GM19372 (cell line): ENCODE measurements at regions not wholly inside any gene's neighbourhood (a gene's known extent, or its start where the extent isn't known, plus 50 kb on each side); places are given as distances from the start of the nearest gene placed in this dataset.

Source experiments
- ATAC-seq: cut with Tn5 transposase; IDR thresholded peaks from one replicate; pipeline ENCODE4 v1.9.1; 2021; ENCODE audit warnings: mild to moderate bottlenecking, low read depth, moderate library complexity; ENCODE audit not compliant: unreplicated experiment

- ATAC-seq: no peak
Measured at GRCh38 chr2:4530231-4530630, 826.9 kb downstream of the DCDC2C start.

- no peak for ATAC-seq
Measured at GRCh38 chr2:4533806-4534205, 830.4 kb downstream of the DCDC2C start.

- ATAC-seq: no peak
Measured at GRCh38 chr2:4539121-4539520, 835.7 kb downstream of the DCDC2C start.

- ATAC-seq: no peak
Measured at GRCh38 chr2:4549666-4550210, 846.4 kb downstream of the DCDC2C start.

- ATAC-seq: no peak
Measured at GRCh38 chr2:4551691-4552474, 848.5 kb downstream of the DCDC2C start.

- ATAC-seq: no peak
Measured at GRCh38 chr2:4553241-4553640, 849.9 kb downstream of the DCDC2C start.

GRCh38 chr2:4556135-4556896, 852.9 kb downstream of the DCDC2C start:
- no peak for ATAC-seq

- no peak for ATAC-seq
Measured at GRCh38 chr2:4561196-4561595, 857.8 kb downstream of the DCDC2C start.

- no peak for ATAC-seq
Measured at GRCh38 chr2:4576075-4576474, 872.7 kb downstream of the DCDC2C start.

- no peak for ATAC-seq
Measured at GRCh38 chr2:4579977-4580376, 876.6 kb downstream of the DCDC2C start.

GRCh38 chr2:4585057-4585635, 881.8 kb downstream of the DCDC2C start:
- no peak for ATAC-seq

GRCh38 chr2:4588606-4589005, 885.2 kb downstream of the DCDC2C start:
- no peak for ATAC-seq

GRCh38 chr2:4591261-4591660, 887.9 kb downstream of the DCDC2C start:
- ATAC-seq: no peak

GRCh38 chr2:4597400-4597799, 894.0 kb downstream of the DCDC2C start:
- no peak for ATAC-seq

- ATAC-seq: no peak
Measured at GRCh38 chr2:4604767-4605166, 901.4 kb downstream of the DCDC2C start.

- ATAC-seq: no peak
Measured at GRCh38 chr2:4618141-4618540, 914.8 kb downstream of the DCDC2C start.

GRCh38 chr2:4618630-4619228, 915.4 kb downstream of the DCDC2C start:
- ATAC-seq: no peak

GRCh38 chr2:4628998-4629501, 925.7 kb downstream of the DCDC2C start:
- no peak for ATAC-seq

GRCh38 chr2:4635289-4635688, 931.9 kb downstream of the DCDC2C start:
- ATAC-seq: no peak

GRCh38 chr2:4653991-4654390, 950.6 kb downstream of the DCDC2C start:
- no peak for ATAC-seq

GRCh38 chr2:4656326-4656725, 953.0 kb downstream of the DCDC2C start:
- ATAC-seq: no peak
